PC-9 (cell line): ENCODE measurements at regions not wholly inside any gene's neighbourhood (a gene's known extent, or its start where the extent isn't known, plus 50 kb on each side); places are given as distances from the start of the nearest gene placed in this dataset.

Experiments used
- EZH2 ChIP-seq: fragments of 200-600 bp; sonication (generic); IDR thresholded peaks from 2 replicates; pipeline ENCODE4 v1.8.0; 2017; ENCODE audit warnings: antibody characterized with exemption, low read depth
- TF ChIP-seq, protein P1 (sequence below): fragments of 200-600 bp; sonication (generic); conservative IDR thresholded peaks from 2 replicates; pipeline ENCODE4 v1.6.1; 2017; ENCODE audit warnings: mixed run types, antibody characterized with exemption, mild to moderate bottlenecking, moderate library complexity

DNA sequence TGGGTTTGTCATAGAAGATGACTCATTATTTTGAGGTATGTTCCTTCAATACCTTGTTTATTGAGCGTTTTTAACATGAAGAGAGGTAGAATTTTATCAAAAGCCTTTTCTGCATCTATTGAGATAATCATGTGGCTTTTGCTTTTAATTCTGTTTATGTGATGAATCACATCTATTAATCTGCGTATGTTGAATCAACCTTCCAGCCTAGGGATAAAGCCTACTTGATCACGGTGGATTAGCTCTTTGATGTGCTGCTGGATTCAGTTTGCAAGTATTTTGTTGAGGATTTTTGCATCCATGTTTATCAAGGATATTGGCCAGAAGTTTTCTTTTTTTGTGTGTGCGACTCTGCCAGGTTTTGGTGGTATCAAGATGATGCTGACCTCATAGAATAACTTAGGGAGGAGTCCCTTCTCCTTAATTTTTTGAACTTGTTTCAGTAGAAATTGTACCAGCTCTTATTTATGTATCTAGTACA is 602.6 kb downstream of the SNAPC1 start:
- TF ChIP-seq, protein P1, sequence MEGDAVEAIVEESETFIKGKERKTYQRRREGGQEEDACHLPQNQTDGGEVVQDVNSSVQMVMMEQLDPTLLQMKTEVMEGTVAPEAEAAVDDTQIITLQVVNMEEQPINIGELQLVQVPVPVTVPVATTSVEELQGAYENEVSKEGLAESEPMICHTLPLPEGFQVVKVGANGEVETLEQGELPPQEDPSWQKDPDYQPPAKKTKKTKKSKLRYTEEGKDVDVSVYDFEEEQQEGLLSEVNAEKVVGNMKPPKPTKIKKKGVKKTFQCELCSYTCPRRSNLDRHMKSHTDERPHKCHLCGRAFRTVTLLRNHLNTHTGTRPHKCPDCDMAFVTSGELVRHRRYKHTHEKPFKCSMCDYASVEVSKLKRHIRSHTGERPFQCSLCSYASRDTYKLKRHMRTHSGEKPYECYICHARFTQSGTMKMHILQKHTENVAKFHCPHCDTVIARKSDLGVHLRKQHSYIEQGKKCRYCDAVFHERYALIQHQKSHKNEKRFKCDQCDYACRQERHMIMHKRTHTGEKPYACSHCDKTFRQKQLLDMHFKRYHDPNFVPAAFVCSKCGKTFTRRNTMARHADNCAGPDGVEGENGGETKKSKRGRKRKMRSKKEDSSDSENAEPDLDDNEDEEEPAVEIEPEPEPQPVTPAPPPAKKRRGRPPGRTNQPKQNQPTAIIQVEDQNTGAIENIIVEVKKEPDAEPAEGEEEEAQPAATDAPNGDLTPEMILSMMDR: no peak
- no peak for TF ChIP-seq EZH2
